A673 (cell line): ENCODE measurements at regions not wholly inside any gene's neighbourhood (a gene's known extent, or its start where the extent isn't known, plus 50 kb on each side); places are given as distances from the start of the nearest gene placed in this dataset.

Experiments
- BruUV-seq: library from RNA; stranded (reverse); fragments of 400-500 nt; replicated peaks from 2 replicates; lab custom pipeline; 2021; lab: Mats Ljungman, UMichigan
- CTCF ChIA-PET: fragments of 300-600 bp; sonication (Branson Sonifier 250); formaldehyde crosslinking; loops from one replicate; lab custom pipeline; 2022; ENCODE audit warnings: antibody characterized with exemption; lab: Charles Lee
- POLR2A ChIA-PET: fragments of 300-600 bp; sonication (Branson Sonifier 250); formaldehyde crosslinking; loops from one replicate; lab custom pipeline; 2022; ENCODE audit warnings: antibody characterized with exemption; ENCODE audit not compliant: low non-redundant PET; lab: Charles Lee
- DNase-seq: peaks from one replicate; pipeline ENCODE4 v3.0.0-alpha.2; 2015; ENCODE audit warnings: low spot score
- H3K27ac ChIP-seq: fragments of 200-600 bp; sonication (generic); 2 replicates; pipeline ENCODE4 v1.5.1; 2016; ENCODE audit warnings: mixed run types, low read depth, mild to moderate bottlenecking, mixed read lengths, antibody characterized with exemption, low read length; ENCODE audit not compliant: poor library complexity, severe bottlenecking
- H3K27me3 ChIP-seq: fragments of 200-600 bp; sonication (generic); replicated peaks from 2 replicates; pipeline ENCODE4 v1.6.1; 2017; ENCODE audit warnings: mixed run types, low read depth, mild to moderate bottlenecking, mixed read lengths, antibody characterized with exemption, low read length; ENCODE audit not compliant: insufficient read depth, poor library complexity
- H3K36me3 ChIP-seq: fragments of 200-600 bp; sonication (generic); 2 replicates; pipeline ENCODE4 v1.6.1; 2016; ENCODE audit warnings: mixed run types, mild to moderate bottlenecking, mixed read lengths, antibody characterized with exemption, low read length; ENCODE audit not compliant: insufficient read depth, poor library complexity, severe bottlenecking
- H3K4me1 ChIP-seq: fragments of 200-600 bp; sonication (generic); 2 replicates; pipeline ENCODE4 v1.6.1; 2017; ENCODE audit warnings: mixed run types, mild to moderate bottlenecking, mixed read lengths, antibody characterized with exemption, low read length; ENCODE audit not compliant: insufficient read depth, poor library complexity, severe bottlenecking
- H3K4me3 ChIP-seq: fragments of 200-600 bp; sonication (generic); 2 replicates; pipeline ENCODE4 v1.5.1; 2016; ENCODE audit warnings: low read depth, mixed run types, mild to moderate bottlenecking, mixed read lengths, low read length; ENCODE audit not compliant: poor library complexity, severe bottlenecking
- H3K9me3 ChIP-seq: fragments of 200-600 bp; sonication (generic); 2 replicates; pipeline ENCODE4 v1.6.1; 2016; ENCODE audit warnings: mixed run types, low read depth, mild to moderate bottlenecking, mixed read lengths, antibody characterized with exemption, low read length; ENCODE audit not compliant: poor library complexity, severe bottlenecking
- CTCF ChIP-seq: fragments of 300-800, 200-600 bp; sonication (generic); conservative IDR thresholded peaks from 2 replicates; pipeline ENCODE4 v1.5.1; 2017; ENCODE audit warnings: low read depth, mild to moderate bottlenecking, antibody characterized with exemption, low read length, moderate library complexity, mixed read lengths
- EZH2 ChIP-seq: fragments of 200-600 bp; sonication (generic); IDR thresholded peaks from 2 replicates; pipeline ENCODE4 v1.6.1; 2017; ENCODE audit warnings: borderline replicate concordance, low read depth, mild to moderate bottlenecking, mixed read lengths, antibody characterized with exemption, low read length; ENCODE audit not compliant: poor library complexity, severe bottlenecking
- intact Hi-C: fragments of 100-400 bp; cut with micrococcal nuclease; formaldehyde crosslinking; loops from one replicate; pipeline ENCODE4 v1.10.0; 2022; ENCODE audit not compliant: unreplicated experiment

- H3K9me3 ChIP-seq, result no peaks in the 10 kb centered on the region
- intact Hi-C loops, result no loop called here
- DNase-seq, result no peak
- H3K4me3 ChIP-seq, result no peak overlapping the region
- H3K36me3 ChIP-seq, result no peaks in the 10 kb centered on the region
- ChIA-PET POLR2A (no interaction called here), CTCF (no interaction called here)
- H3K27ac ChIP-seq, result no peak overlapping the region
- no peaks in the 10 kb centered on the region for H3K4me1 ChIP-seq
- no peaks in the 10 kb centered on the region for H3K27me3 ChIP-seq
- no TSS peak for BruUV-seq
- TF ChIP-seq EZH2, result no peak
- no peak for TF ChIP-seq CTCF
Measured at GRCh38 chr4:77538144-77538543, 67.5 kb upstream of the CXCL13 start.

GRCh38 chr4:77538574-77539157 lies 67.0 kb upstream of the CXCL13 start:
- BruUV-seq, result no TSS peak
- Histone ChIP-seq H3K36me3 (no peaks in the 10 kb centered on the region), H3K27me3 (no peaks in the 10 kb centered on the region), H3K27ac (no peak overlapping the region), H3K9me3 (no peaks in the 10 kb centered on the region), H3K4me3 (no peak overlapping the region), H3K4me1 (no peaks in the 10 kb centered on the region)
- ChIA-PET CTCF (no interaction called here), POLR2A (no interaction called here)
- intact Hi-C loops, result no loop called here
- TF ChIP-seq EZH2 (no peak), CTCF (no peak)
- DNase-seq, result no peak
